ENCODE measurements at regions not wholly inside any gene's neighbourhood (a gene's known extent, or its start where the extent isn't known, plus 50 kb on each side); places are given as distances from the start of the nearest gene placed in this dataset.

GRCh38 chr4:64216741-64217140, 192.5 kb downstream of the TECRL start:
- Mint-ChIP-seq H3K4me3 (no peak overlapping the region), H3K27me3 (ENCODE audit: low read depth) (no peaks in the 10 kb centered on the region), H3K9me3 (peaks cover 3% of the 10 kb centered on the region), H3K27ac (no peak overlapping the region), H3K4me1 (peaks cover 10% of the 10 kb centered on the region), H3K36me3 (no peaks in the 10 kb centered on the region)
- no peak for TF ChIP-seq CTCF (IDR thresholded peaks at IDR 0.05; ENCODE audit: unreplicated experiment)
- no peak for DNase-seq (ENCODE audit: low spot score in 2 of 2, unreplicated experiment in 2 of 2)

DNA sequence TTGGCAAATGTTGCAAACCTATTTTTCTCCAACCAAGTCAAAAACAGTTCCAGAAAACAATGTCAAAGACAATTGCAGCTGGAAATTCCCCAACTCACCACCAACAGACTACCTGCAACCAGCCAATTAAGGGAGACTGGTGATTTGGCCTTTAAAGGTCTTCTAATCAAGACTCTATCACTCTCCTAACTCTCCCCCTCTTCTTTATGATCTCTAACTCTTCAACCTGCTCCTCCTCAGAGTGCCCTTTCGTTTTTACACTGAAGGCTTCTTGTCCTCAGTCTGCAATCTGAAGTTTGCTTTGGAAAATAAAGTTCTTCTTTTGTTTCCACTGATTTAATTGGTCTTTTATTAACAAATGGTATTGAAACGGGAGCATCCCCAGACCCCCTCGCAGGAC, 203.9 kb downstream of the TECRL start:
- Mint-ChIP-seq H3K4me3 (no peak overlapping the region), H3K27ac (no peak overlapping the region), H3K4me1 (peaks cover 6% of the 10 kb centered on the region), H3K9me3 (peaks cover 22% of the 10 kb centered on the region), H3K36me3 (peaks cover 2% of the 10 kb centered on the region), H3K27me3 (ENCODE audit: low read depth) (peaks cover 1% of the 10 kb centered on the region)
- DNase-seq (ENCODE audit: low spot score in 2 of 2, unreplicated experiment in 2 of 2) = no peak
- TF ChIP-seq CTCF (IDR thresholded peaks at IDR 0.05; ENCODE audit: unreplicated experiment) = no peak

DNA sequence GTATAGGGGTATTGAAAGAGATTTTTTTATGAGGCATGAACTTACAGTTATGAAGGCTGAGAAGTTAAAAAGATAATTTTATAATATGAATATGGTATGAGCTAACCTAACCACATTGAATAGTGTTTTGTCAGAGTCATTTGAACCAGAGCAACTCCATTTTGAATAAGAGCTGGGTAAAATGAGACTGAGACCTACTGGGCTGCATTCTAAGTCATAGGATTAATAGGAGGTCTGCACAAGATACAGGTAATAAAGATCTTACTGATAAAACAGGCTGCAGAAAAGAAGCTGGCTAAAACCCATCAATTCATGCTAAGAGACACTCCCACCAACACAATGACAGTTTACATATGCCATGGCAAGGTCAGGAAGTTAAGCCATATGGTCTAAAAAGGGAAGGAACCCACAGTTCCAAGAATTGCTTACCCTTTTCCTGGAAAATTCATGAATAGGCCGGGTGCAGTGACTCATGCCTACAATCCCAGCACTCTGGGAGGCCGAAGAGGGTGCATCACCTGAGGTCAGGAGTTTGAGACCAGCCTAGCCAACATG, 209.2 kb downstream of the TECRL start:
- H3K27me3 Mint-ChIP-seq (ENCODE audit: low read depth) = peaks cover under 1% of the 10 kb centered on the region
- peaks cover 8% of the 10 kb centered on the region for H3K9me3 Mint-ChIP-seq
- no peaks in the 10 kb centered on the region for H3K36me3 Mint-ChIP-seq
- TF ChIP-seq CTCF (IDR thresholded peaks at IDR 0.05; ENCODE audit: unreplicated experiment) = no peak
- no peak overlapping the region for H3K27ac Mint-ChIP-seq
- peaks cover 15% of the 10 kb centered on the region for H3K4me1 Mint-ChIP-seq
- H3K4me3 Mint-ChIP-seq = no peak overlapping the region
- DNase-seq (ENCODE audit: low spot score in 2 of 2, unreplicated experiment in 2 of 2) = no peak

DNA sequence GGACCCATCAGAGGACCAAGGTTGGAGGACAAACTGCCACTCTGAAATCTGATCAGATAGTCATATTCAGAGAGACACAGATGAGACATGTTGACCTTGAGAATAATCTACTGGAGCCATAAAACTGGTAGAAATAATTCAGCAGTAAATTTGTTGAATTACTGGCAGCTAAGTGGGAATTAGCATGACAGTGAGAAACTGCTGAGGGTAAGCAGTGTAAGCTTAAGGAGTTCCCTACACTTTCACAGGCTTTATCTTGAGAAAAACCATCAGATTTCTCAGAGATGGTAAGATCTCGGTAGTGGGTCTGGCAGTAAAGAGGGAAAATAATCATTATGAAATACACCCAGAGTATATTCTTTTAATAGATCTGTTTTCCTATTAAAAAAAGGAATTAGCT, 213.7 kb downstream of the TECRL start:
- Mint-ChIP-seq H3K27me3 (ENCODE audit: low read depth) (no peaks in the 10 kb centered on the region), H3K27ac (no peak overlapping the region), H3K9me3 (peaks cover 8% of the 10 kb centered on the region), H3K4me1 (peaks cover 8% of the 10 kb centered on the region), H3K36me3 (no peaks in the 10 kb centered on the region), H3K4me3 (no peak overlapping the region)
- no peak for TF ChIP-seq CTCF (IDR thresholded peaks at IDR 0.05; ENCODE audit: unreplicated experiment)
- no peak for DNase-seq (ENCODE audit: low spot score in 2 of 2, unreplicated experiment in 2 of 2)

GRCh38 chr4:64192731-64193412, 216.4 kb downstream of the TECRL start:
- TF ChIP-seq CTCF (IDR thresholded peaks at IDR 0.05; ENCODE audit: unreplicated experiment) = no peak
- H3K4me1 Mint-ChIP-seq = peaks cover 3% of the 10 kb centered on the region
- no peaks in the 10 kb centered on the region for H3K27me3 Mint-ChIP-seq (ENCODE audit: low read depth)
- H3K27ac Mint-ChIP-seq = no peak overlapping the region
- no peak overlapping the region for H3K4me3 Mint-ChIP-seq
- peaks cover 24% of the 10 kb centered on the region for H3K9me3 Mint-ChIP-seq
- no peaks in the 10 kb centered on the region for H3K36me3 Mint-ChIP-seq
- no peak for DNase-seq (ENCODE audit: low spot score in 2 of 2, unreplicated experiment in 2 of 2)

Data from mesothelial cell of epicardium (in vitro differentiated cells).